Vagina (tissue), 2 donors: ENCODE measurements at regions not wholly inside any gene's neighbourhood (a gene's known extent, or its start where the extent isn't known, plus 50 kb on each side); places are given as distances from the start of the nearest gene placed in this dataset.

Experiments
- CTCF ChIP-seq, 3 experiments: fragments of 450-650 bp in 2 of 3; fragments of 200-600 bp in 1 of 3; sonication (generic) in 1 of 3; IDR thresholded peaks; one replicate each; pipeline ENCODE4 v1.5.1; 2017 to 2019; ENCODE audit warnings: antibody characterized with exemption in 3 of 3, mild to moderate bottlenecking in 2 of 3, moderate library complexity in 2 of 3
- POLR2A ChIP-seq, 2 donors: fragments of 450-650 bp; IDR thresholded peaks; one replicate each; pipeline ENCODE4 v1.6.1; 2017; ENCODE audit warnings: antibody characterized with exemption in 2 of 2, mild to moderate bottlenecking in 2 of 2, moderate library complexity in 2 of 2

- TF ChIP-seq CTCF (IDR thresholded peaks at IDR 0.05) (no peak), POLR2A (IDR thresholded peaks at IDR 0.05) (no peak)
Observed at GRCh38 chrX:134075894-134076718, 90.7 kb upstream of the GPC3 start.
